HG02763 (cell line): ENCODE measurements at regions not wholly inside any gene's neighbourhood (a gene's known extent, or its start where the extent isn't known, plus 50 kb on each side); places are given as distances from the start of the nearest gene placed in this dataset.

Source experiments
- ATAC-seq: cut with Tn5 transposase; IDR thresholded peaks from one replicate; pipeline ENCODE4 v1.9.1; 2021; ENCODE audit warnings: mild to moderate bottlenecking, moderate library complexity; ENCODE audit not compliant: unreplicated experiment

GRCh38 chr12:116401565-116401964, 124.1 kb upstream of the MED13L start:
- ATAC-seq = no peak

- no peak for ATAC-seq
Observed at GRCh38 chr12:116402163-116402939, 124.9 kb upstream of the MED13L start.

- no peak for ATAC-seq
Observed at GRCh38 chr12:116403546-116403945, 126.1 kb upstream of the MED13L start.

GRCh38 chr12:116404247-116404646, 126.8 kb upstream of the MED13L start:
- ATAC-seq = no peak

DNA sequence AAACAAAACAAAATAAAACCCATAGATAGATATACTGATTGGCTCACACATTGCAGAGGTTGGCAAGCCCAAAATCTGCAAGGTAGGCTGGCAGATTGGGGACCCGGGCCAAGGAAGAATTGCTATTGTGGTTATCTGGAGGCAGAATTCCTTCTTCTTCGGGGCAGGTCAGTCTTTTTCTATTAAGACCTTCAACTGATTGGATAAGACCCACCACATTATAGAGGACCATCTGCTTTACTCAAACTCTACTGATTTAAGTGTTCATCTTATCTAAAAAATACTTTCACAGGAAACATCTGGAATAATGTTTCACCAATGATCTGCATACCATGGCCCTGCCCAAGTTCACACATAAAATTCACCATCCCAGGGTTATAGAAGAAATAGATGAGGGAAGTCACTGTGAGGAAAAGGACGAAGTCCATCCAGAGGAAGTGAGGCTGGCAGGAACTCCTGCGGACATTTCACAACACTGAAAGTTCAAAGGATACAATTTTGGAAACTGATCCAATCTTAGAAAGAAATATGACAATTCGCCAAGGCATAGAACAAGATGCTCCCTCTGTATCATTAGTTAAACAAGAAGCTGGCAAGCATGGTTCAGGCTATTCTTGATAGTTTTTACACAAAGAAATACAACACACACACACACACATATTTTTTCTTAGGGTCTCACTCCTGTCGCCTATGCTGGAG, 127.6 kb upstream of the MED13L start:
- no peak for ATAC-seq

GRCh38 chr12:116406529-116406928, 129.0 kb upstream of the MED13L start:
- ATAC-seq = no peak

GRCh38 chr12:116408489-116409250, 131.2 kb upstream of the MED13L start:
- no peak for ATAC-seq

DNA sequence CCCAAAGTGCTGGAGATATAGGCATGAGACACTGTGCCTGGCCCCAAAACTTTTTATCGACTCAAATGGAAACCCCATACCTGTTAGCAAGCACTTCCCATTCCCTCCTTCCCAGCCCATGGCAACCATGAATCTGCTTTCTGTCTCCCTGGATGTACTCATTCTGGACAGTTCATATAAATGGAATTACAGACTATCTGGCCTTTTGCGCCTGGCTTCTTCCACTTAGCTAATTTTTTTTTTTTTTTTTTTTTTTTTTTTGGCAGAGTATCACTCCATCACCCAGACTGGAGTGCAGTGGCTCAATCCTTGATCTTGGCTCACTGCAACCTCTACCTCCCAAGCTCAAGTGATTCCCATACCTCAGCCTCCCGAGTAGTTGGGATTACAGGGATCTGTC, 134.5 kb upstream of the MED13L start:
- ATAC-seq = no peak

- ATAC-seq = no peak
Observed at GRCh38 chr12:116414891-116415290, 137.4 kb upstream of the MED13L start.

GRCh38 chr12:116415408-116416108, 138.1 kb upstream of the MED13L start:
- no peak for ATAC-seq

DNA sequence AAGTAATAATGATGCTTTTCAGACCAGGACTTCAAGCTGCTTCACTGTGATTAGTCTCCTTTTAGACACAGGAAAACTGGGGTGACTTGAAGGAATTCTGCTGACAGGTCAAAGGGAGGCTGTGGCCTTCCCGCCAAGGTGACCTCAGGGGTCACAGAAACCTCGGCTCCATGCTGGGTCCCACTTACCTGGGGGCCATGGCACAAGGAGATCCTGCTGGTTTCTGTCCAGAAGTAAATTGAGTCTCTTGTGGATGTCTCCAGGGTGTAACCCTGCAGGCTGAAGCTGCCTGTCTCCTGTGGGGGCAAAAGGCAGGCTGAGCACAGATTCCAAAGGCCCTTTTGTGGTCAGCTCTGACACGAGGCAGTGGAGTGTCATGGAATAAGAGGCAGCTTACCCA, 138.7 kb upstream of the MED13L start:
- no peak for ATAC-seq

DNA sequence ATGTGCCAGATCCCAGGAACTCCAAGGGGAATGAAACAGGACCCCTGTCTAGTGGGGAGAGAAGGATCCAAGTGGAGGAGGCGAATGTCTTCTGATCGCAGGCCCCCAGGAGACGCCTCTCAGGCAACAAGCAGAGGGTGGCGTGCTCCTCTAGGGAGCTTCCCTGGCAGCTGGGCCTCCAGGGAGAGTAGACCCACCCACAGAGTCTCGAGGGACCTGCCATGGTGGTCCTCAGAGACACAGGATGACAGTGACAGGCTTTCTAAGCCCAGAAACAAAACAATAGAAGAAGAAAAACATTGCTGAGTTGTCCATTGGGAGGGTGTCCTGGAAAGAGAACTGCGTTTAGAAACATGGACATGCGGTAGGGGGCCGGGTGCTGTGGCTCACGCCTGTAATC, 140.6 kb upstream of the MAP1LC3B2 start:
- no peak for ATAC-seq

- no peak for ATAC-seq
Observed at GRCh38 chr12:116420227-116420880, 138.8 kb upstream of the MAP1LC3B2 start.

DNA sequence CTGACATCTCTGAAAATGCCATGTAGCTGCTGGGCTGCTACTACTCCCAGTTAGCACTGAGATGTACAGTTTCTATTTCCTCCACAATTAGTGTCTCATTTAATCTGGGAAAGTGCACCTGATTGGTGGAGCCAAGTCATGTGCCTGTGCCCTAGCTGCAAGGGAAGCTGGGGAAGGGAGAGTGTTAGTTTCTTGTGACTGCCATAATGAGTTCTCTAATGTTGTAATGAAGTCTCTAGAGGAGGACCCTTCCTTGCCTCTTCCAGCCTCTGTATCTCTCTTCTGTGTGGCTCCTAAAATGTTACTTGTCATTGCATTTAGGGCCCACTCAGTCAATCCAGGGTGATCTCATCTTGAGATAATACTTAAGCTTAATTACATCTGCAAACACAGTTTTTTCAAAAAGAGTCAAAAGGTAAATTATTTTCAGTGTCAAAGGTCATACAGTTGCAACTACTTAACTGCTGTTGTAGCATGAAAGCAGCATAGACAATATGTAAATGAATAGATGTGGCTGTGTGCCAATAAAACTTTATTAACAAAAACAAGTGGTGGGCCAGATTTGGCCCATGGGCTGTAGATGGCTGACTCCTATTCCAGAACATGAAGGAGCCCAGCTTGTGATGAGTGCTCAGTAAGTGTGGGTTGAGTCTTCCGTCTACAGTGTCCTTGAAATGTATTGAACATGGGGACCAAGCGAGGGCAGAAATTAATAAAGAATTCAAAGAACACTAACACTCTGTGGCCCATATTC, 137.2 kb upstream of the MAP1LC3B2 start:
- ATAC-seq = no peak

DNA sequence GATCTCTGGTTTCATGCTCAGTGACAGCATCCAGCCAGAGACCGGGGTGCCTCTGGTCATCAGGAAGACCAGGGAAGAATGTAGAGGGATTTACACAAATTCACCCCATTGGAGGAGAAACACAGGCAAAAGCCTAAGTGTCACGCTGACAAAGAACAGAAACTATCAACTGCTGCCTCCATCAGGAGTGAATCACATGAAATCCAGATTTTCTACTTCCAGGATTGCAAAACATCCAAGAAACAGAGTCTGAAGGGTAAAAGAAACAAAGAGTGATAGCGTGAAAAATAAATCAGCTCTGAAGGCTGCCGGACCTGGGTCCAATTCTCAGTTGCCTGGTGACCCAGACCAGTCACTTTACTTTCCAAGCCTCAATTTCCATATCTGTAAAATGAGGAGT, 136.1 kb upstream of the MAP1LC3B2 start:
- no peak for ATAC-seq

GRCh38 chr12:116425256-116426193, 133.7 kb upstream of the MAP1LC3B2 start:
- no peak for ATAC-seq

DNA sequence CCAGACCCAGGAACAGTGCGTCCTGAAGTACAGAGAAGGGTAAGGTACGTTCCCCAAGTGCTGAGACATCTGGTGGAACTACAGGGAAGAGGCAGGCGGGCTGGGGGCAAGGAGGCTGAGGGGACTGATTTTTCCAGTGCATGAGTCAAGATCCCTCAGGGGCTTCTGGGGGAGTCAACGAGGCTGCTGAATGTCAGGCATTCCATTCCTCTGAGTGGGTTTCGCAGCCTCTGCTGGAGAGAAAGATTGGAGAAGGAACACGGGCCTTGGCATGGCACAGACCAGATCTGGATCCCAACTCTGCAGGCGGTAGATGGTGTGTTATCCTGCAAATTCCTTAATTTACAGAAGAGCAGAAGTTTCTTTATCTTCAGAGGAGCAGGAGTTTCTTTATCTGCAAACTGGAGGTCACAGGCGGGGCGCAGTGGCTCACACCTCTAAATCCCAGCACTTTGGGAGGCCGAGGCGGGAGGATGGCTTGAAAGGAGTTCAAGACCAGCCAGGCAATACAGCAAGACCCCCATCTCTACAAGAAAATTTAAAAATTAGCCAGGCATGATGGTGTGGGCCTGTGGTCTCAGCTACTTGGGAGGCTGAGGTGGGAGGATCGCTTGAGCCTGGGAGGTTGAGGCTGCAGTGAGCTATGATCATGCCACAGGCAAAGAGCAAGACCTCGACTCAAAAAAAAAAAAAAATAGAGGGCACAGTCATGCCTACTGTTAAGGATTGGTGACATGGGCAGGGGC, 132.6 kb upstream of the MAP1LC3B2 start:
- no peak for ATAC-seq
